ENCODE measurements at regions not wholly inside any gene's neighbourhood (a gene's known extent, or its start where the extent isn't known, plus 50 kb on each side); places are given as distances from the start of the nearest gene placed in this dataset.

DNA sequence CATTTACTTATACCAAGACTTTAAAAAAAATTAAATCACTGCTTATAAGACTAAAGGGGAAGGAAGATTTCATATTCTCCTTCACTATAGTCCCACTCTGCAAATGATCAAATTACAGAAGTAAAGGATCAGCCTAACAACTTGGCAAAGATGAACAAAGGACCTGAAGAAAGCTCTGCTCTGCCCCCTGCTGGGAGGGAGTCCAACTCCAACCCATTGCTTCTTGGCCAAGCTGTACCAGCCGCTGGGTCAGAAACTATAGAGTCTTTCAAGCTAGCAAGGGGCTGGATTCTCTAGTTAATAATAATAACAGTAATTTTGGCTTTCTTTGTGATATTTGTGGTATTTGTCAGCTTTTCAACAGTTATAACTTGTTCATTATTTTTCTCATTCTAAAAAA is 927.0 kb upstream of the CRIM1 start:
- H3K4me2 ChIP-seq (ENCODE audit: low read length), result no peak overlapping the region
- H2AFZ ChIP-seq (ENCODE audit: low read depth, low read length), result no peak overlapping the region
- no peaks in the 10 kb centered on the region for H3K79me2 ChIP-seq (ENCODE audit: insufficient read depth, low read length)
- TF ChIP-seq EZH2 (IDR thresholded peaks at IDR 0.05; ENCODE audit: insufficient read depth, low read length) (no peak), CTCF (IDR thresholded peaks at IDR 0.05; ENCODE audit: insufficient read depth, low read depth, low read length) (peak; percentile 39)
- H3K9me3 ChIP-seq (ENCODE audit: insufficient read depth, low read depth, low read length), result no peaks in the 10 kb centered on the region
- no peaks in the 10 kb centered on the region for H3K36me3 ChIP-seq (ENCODE audit: insufficient read depth, low read length)
- DNase-seq (ENCODE audit: low read depth) (no peak), FAIRE-seq (no peak)
- H3K4me3 ChIP-seq (ENCODE audit: insufficient read depth, low read depth, low read length), result no peak overlapping the region
- H4K20me1 ChIP-seq (ENCODE audit: insufficient read depth, low read length), result no peaks in the 10 kb centered on the region
- H3K27me3 ChIP-seq (ENCODE audit: insufficient read depth, low read length), result no peaks in the 10 kb centered on the region
- no peak overlapping the region for H3K9ac ChIP-seq (ENCODE audit: low read length)
- Mint-ChIP-seq H3K27ac (ENCODE audit: unreplicated experiment) (no peak overlapping the region), H3K27me3 (ENCODE audit: low read depth, unreplicated experiment) (no peaks in the 10 kb centered on the region), H3K4me3 (ENCODE audit: unreplicated experiment) (no peak overlapping the region), H3K4me1 (ENCODE audit: low read depth, unreplicated experiment) (no peaks in the 10 kb centered on the region), H3K9me3 (ENCODE audit: unreplicated experiment) (no peaks in the 10 kb centered on the region), H3K36me3 (ENCODE audit: low read depth, unreplicated experiment) (no peaks in the 10 kb centered on the region)
- no peaks in the 10 kb centered on the region for H3K4me1 ChIP-seq (ENCODE audit: insufficient read depth, low read length)
- H3K27ac ChIP-seq (ENCODE audit: low read depth, low read length), result no peak overlapping the region

GRCh38 chr2:35421485-35421884 is 934.1 kb upstream of the CRIM1 start:
- DNase-seq (ENCODE audit: low read depth) (no peak), FAIRE-seq (no peak)
- Mint-ChIP-seq H3K27ac (ENCODE audit: unreplicated experiment) (no peak overlapping the region), H3K9me3 (ENCODE audit: unreplicated experiment) (no peaks in the 10 kb centered on the region), H3K4me3 (ENCODE audit: unreplicated experiment) (no peak overlapping the region), H3K4me1 (ENCODE audit: low read depth, unreplicated experiment) (no peaks in the 10 kb centered on the region), H3K36me3 (ENCODE audit: low read depth, unreplicated experiment) (no peaks in the 10 kb centered on the region), H3K27me3 (ENCODE audit: low read depth, unreplicated experiment) (no peaks in the 10 kb centered on the region)
- H3K4me3 ChIP-seq (ENCODE audit: insufficient read depth, low read depth, low read length), result no peak overlapping the region
- H4K20me1 ChIP-seq (ENCODE audit: insufficient read depth, low read length), result no peaks in the 10 kb centered on the region
- H3K9me3 ChIP-seq (ENCODE audit: insufficient read depth, low read depth, low read length), result no peaks in the 10 kb centered on the region
- no peak for TF ChIP-seq CTCF (IDR thresholded peaks at IDR 0.05; ENCODE audit: insufficient read depth, low read depth, low read length)
- H3K27me3 ChIP-seq (ENCODE audit: insufficient read depth, low read length), result no peaks in the 10 kb centered on the region
- no peaks in the 10 kb centered on the region for H3K36me3 ChIP-seq (ENCODE audit: insufficient read depth, low read length)
- H2AFZ ChIP-seq (ENCODE audit: low read depth, low read length), result no peak overlapping the region
- H3K4me1 ChIP-seq (ENCODE audit: insufficient read depth, low read length), result no peaks in the 10 kb centered on the region
- H3K27ac ChIP-seq (ENCODE audit: low read depth, low read length), result no peak overlapping the region
- no peak overlapping the region for H3K4me2 ChIP-seq (ENCODE audit: low read length)
- no peak overlapping the region for H3K9ac ChIP-seq (ENCODE audit: low read length)
- H3K79me2 ChIP-seq (ENCODE audit: insufficient read depth, low read length), result no peaks in the 10 kb centered on the region

GRCh38 chr2:35417293-35417692 is 938.3 kb upstream of the CRIM1 start:
- H3K4me3 ChIP-seq (ENCODE audit: insufficient read depth, low read depth, low read length), result no peak overlapping the region
- no peak overlapping the region for H3K4me2 ChIP-seq (ENCODE audit: low read length)
- H3K9ac ChIP-seq (ENCODE audit: low read length), result no peak overlapping the region
- H3K9me3 ChIP-seq (ENCODE audit: insufficient read depth, low read depth, low read length), result no peaks in the 10 kb centered on the region
- no peaks in the 10 kb centered on the region for H3K4me1 Mint-ChIP-seq (ENCODE audit: low read depth, unreplicated experiment)
- H3K27ac ChIP-seq (ENCODE audit: low read depth, low read length), result no peak overlapping the region
- H3K4me1 ChIP-seq (ENCODE audit: insufficient read depth, low read length), result no peaks in the 10 kb centered on the region
- no peaks in the 10 kb centered on the region for H3K36me3 Mint-ChIP-seq (ENCODE audit: low read depth, unreplicated experiment)
- TF ChIP-seq CTCF (IDR thresholded peaks at IDR 0.05; ENCODE audit: insufficient read depth, low read depth, low read length) (no peak), EZH2 (IDR thresholded peaks at IDR 0.05; ENCODE audit: insufficient read depth, low read length) (no peak)
- H3K36me3 ChIP-seq (ENCODE audit: insufficient read depth, low read length), result no peaks in the 10 kb centered on the region
- FAIRE-seq (no peak), DNase-seq (ENCODE audit: low read depth) (no peak)
- no peaks in the 10 kb centered on the region for H3K79me2 ChIP-seq (ENCODE audit: insufficient read depth, low read length)
- no peak overlapping the region for H3K27ac Mint-ChIP-seq (ENCODE audit: unreplicated experiment)
- no peak overlapping the region for H2AFZ ChIP-seq (ENCODE audit: low read depth, low read length)
- no peak overlapping the region for H3K4me3 Mint-ChIP-seq (ENCODE audit: unreplicated experiment)
- H3K9me3 Mint-ChIP-seq (ENCODE audit: unreplicated experiment), result no peaks in the 10 kb centered on the region
- H3K27me3 ChIP-seq (ENCODE audit: insufficient read depth, low read length), result no peaks in the 10 kb centered on the region
- no peaks in the 10 kb centered on the region for H3K27me3 Mint-ChIP-seq (ENCODE audit: low read depth, unreplicated experiment)
- no peaks in the 10 kb centered on the region for H4K20me1 ChIP-seq (ENCODE audit: insufficient read depth, low read length)
